PC-9 (cell line): ENCODE measurements at regions not wholly inside any gene's neighbourhood (a gene's known extent, or its start where the extent isn't known, plus 50 kb on each side); places are given as distances from the start of the nearest gene placed in this dataset.

Source experiments
- BruUV-seq: library from RNA; stranded (reverse); fragments of 400-500 nt; replicated peaks from 2 replicates; lab custom pipeline; 2021; lab: Mats Ljungman, UMichigan
- CTCF ChIA-PET: fragments of 300-600 bp; sonication (Branson Sonifier 250); formaldehyde crosslinking; loops from one replicate; lab custom pipeline; 2022; ENCODE audit warnings: antibody characterized with exemption; lab: Charles Lee
- POLR2A ChIA-PET: fragments of 300-600 bp; sonication (Branson Sonifier 250); formaldehyde crosslinking; loops from one replicate; lab custom pipeline; 2022; ENCODE audit warnings: antibody characterized with exemption; ENCODE audit not compliant: unreplicated experiment; lab: Charles Lee
- DNase-seq, 2 experiments: peaks; one replicate each; pipeline versions ENCODE4 v3.0.0 to v3.0.0-alpha.2; 2015 to 2022; ENCODE audit warnings: mixed read lengths in 1 of 2
- H2AFZ ChIP-seq: fragments of 200-600 bp; sonication (generic); 2 replicates; pipeline ENCODE4 v1.8.1; 2017; ENCODE audit warnings: antibody characterized with exemption
- H3F3A ChIP-seq: fragments of 200-600 bp; sonication (generic); 2 replicates; pipeline ENCODE4 v1.8.1; 2017; ENCODE audit warnings: antibody characterized with exemption, mild to moderate bottlenecking, low read depth; ENCODE audit not compliant: insufficient read depth
- H3K27ac ChIP-seq: fragments of 200-600 bp; sonication (generic); 2 replicates; pipeline ENCODE4 v1.6.1; 2016; ENCODE audit warnings: mixed run types
- H3K27me3 ChIP-seq: fragments of 200-600 bp; sonication (generic); 2 replicates; pipeline ENCODE4 v1.6.1; 2016; ENCODE audit warnings: low read depth, mixed run types; ENCODE audit not compliant: insufficient read depth
- H3K36me3 ChIP-seq: fragments of 200-600 bp; sonication (generic); 2 replicates; pipeline ENCODE4 v1.6.1; 2016; ENCODE audit warnings: low read depth, mixed run types
- H3K4me1 ChIP-seq: fragments of 200-600 bp; sonication (generic); replicated peaks from 2 replicates; pipeline ENCODE4 v1.6.1; 2016; ENCODE audit warnings: mixed run types; ENCODE audit not compliant: insufficient read depth
- H3K4me2 ChIP-seq: fragments of 200-600 bp; sonication (generic); 2 replicates; pipeline ENCODE4 v1.6.1; 2017; ENCODE audit warnings: mixed run types
- H3K4me3 ChIP-seq: fragments of 200-600 bp; sonication (generic); 2 replicates; pipeline ENCODE4 v1.6.1; 2016; ENCODE audit warnings: mixed run types
- H3K79me2 ChIP-seq: fragments of 200-600 bp; sonication (generic); 2 replicates; pipeline ENCODE4 v1.6.1; 2017; ENCODE audit warnings: low read depth, mixed run types
- H3K9me2 ChIP-seq: fragments of 200-600 bp; sonication (generic); 2 replicates; pipeline ENCODE4 v1.8.1; 2017; ENCODE audit warnings: mild to moderate bottlenecking; ENCODE audit not compliant: insufficient read depth
- H3K9me3 ChIP-seq: fragments of 200-600 bp; sonication (generic); 2 replicates; pipeline ENCODE4 v1.8.1; 2016; ENCODE audit warnings: low read depth; ENCODE audit not compliant: insufficient read depth
- H4K20me1 ChIP-seq: fragments of 200-600 bp; sonication (generic); 2 replicates; pipeline ENCODE4 v1.8.1; 2017; ENCODE audit not compliant: insufficient read depth
- CTCF ChIP-seq: fragments of 200-600 bp; sonication (generic); conservative IDR thresholded peaks from 2 replicates; pipeline ENCODE4 v1.6.1; 2017; ENCODE audit warnings: mixed run types, antibody characterized with exemption, mild to moderate bottlenecking, moderate library complexity
- EZH2 ChIP-seq: fragments of 200-600 bp; sonication (generic); IDR thresholded peaks from 2 replicates; pipeline ENCODE4 v1.8.0; 2017; ENCODE audit warnings: antibody characterized with exemption, low read depth
- intact Hi-C: fragments of 100-400 bp; cut with micrococcal nuclease; formaldehyde crosslinking; loops from one replicate; pipeline ENCODE4 v1.10.0; 2022; ENCODE audit not compliant: unreplicated experiment

GRCh38 chr5:107058235-107058634 lies 612.5 kb downstream of the EFNA5 start:
- POLR2A ChIA-PET = no interaction called here
- Histone ChIP-seq H3K9me3 (no peaks in the 10 kb centered on the region), H3K79me2 (no peaks in the 10 kb centered on the region), H3K27ac (no peak overlapping the region), H3K36me3 (no peaks in the 10 kb centered on the region), H3K4me2 (no peak overlapping the region), H3K27me3 (no peaks in the 10 kb centered on the region), H4K20me1 (no peaks in the 10 kb centered on the region), H3K4me3 (no peak overlapping the region), H3F3A (no peaks in the 10 kb centered on the region), H3K9me2 (no peaks in the 10 kb centered on the region; the same call in 1 of the 2 replicates), H3K4me1 (no peaks in the 10 kb centered on the region; the same call in 1 of the 2 replicates), H2AFZ (no peak overlapping the region)
- TF ChIP-seq EZH2 (no peak), CTCF (no peak)
- BruUV-seq = no TSS peak
- intact Hi-C loops = loop anchor here (5.0 kb wide), 1 partner anchor 159 kb away; no protein-coding TSS in a partner anchor
- peak in 1 of 2 experiments; percentile 40 for DNase-seq
- CTCF ChIA-PET = no interaction called here

- H3K27ac ChIP-seq = no peak overlapping the region
- H3F3A ChIP-seq = no peaks in the 10 kb centered on the region
- ChIA-PET CTCF (no interaction called here), POLR2A (no interaction called here)
- no peaks in the 10 kb centered on the region for H3K4me1 ChIP-seq
- DNase-seq = no peak
- H3K27me3 ChIP-seq = no peaks in the 10 kb centered on the region
- H3K4me3 ChIP-seq = no peak overlapping the region
- H2AFZ ChIP-seq = no peak overlapping the region
- no TSS peak for BruUV-seq
- intact Hi-C loops = loop anchor here (5.0 kb wide), 1 partner anchor 161 kb away; no protein-coding TSS in a partner anchor
- no peak overlapping the region for H3K4me2 ChIP-seq
- no peak for TF ChIP-seq CTCF
- no peaks in the 10 kb centered on the region for H3K79me2 ChIP-seq
- H3K9me2 ChIP-seq = no peaks in the 10 kb centered on the region
- no peaks in the 10 kb centered on the region for H3K36me3 ChIP-seq
- no peaks in the 10 kb centered on the region for H3K9me3 ChIP-seq
- no peaks in the 10 kb centered on the region for H4K20me1 ChIP-seq
Observed at GRCh38 chr5:107056278-107056677, 614.5 kb downstream of the EFNA5 start.

- no peak overlapping the region for H3K4me2 ChIP-seq
- H3K4me3 ChIP-seq = no peak overlapping the region
- ChIA-PET POLR2A (interaction anchor here (0.6 kb wide), 1 partner anchor 457 kb away, joined by 3 read pairs; no protein-coding TSS in a partner anchor), CTCF (no interaction called here)
- no peaks in the 10 kb centered on the region for H4K20me1 ChIP-seq
- H3K9me2 ChIP-seq = no peaks in the 10 kb centered on the region; the same call in 1 of the 2 replicates
- H3F3A ChIP-seq = no peaks in the 10 kb centered on the region
- TF ChIP-seq CTCF (no peak), EZH2 (no peak)
- no peak overlapping the region for H3K27ac ChIP-seq
- BruUV-seq = no TSS peak
- intact Hi-C loops = no loop called here
- 0 out of 2 replicates have a peak, but pooled peaks cover 3% of the 10 kb centered on the region for H3K9me3 ChIP-seq
- H2AFZ ChIP-seq = no peak overlapping the region
- no peaks in the 10 kb centered on the region for H3K27me3 ChIP-seq
- no peaks in the 10 kb centered on the region for H3K79me2 ChIP-seq
- no peaks in the 10 kb centered on the region for H3K36me3 ChIP-seq
- H3K4me1 ChIP-seq = no peaks in the 10 kb centered on the region
- DNase-seq = no peak
Observed at GRCh38 chr5:107047048-107047447, 623.7 kb downstream of the EFNA5 start.
